Hepatocyte (in vitro differentiated cells): ENCODE measurements at regions not wholly inside any gene's neighbourhood (a gene's known extent, or its start where the extent isn't known, plus 50 kb on each side); places are given as distances from the start of the nearest gene placed in this dataset.

ENCODE experiments used
- DNase-seq: peaks from one replicate; pipeline ENCODE4 v3.0.0-alpha.2; 2016; ENCODE audit warnings: low spot score
- H2AFZ ChIP-seq: fragments of 200-600 bp; sonication (generic); 2 replicates; pipeline ENCODE4 v1.6.0; 2016; ENCODE audit warnings: antibody characterized with exemption, mild to moderate bottlenecking
- H3K27ac ChIP-seq: fragments of 200-600 bp; sonication (generic); 2 replicates; pipeline ENCODE4 v1.5.1; 2016; ENCODE audit warnings: mild to moderate bottlenecking
- H3K27me3 ChIP-seq: fragments of 200-600 bp; sonication (generic); 2 replicates; pipeline ENCODE4 v1.6.1; 2016
- H3K36me3 ChIP-seq: fragments of 200-600 bp; sonication (generic); replicated peaks from 2 replicates; pipeline ENCODE4 v1.5.1; 2016; ENCODE audit warnings: low read depth; ENCODE audit not compliant: insufficient read depth
- H3K4me1 ChIP-seq: fragments of 200-600 bp; sonication (generic); 2 replicates; pipeline ENCODE4 v1.5.1; 2016; ENCODE audit warnings: mild to moderate bottlenecking, moderate library complexity; ENCODE audit not compliant: insufficient read depth
- H3K4me2 ChIP-seq: fragments of 200-600 bp; sonication (generic); 2 replicates; pipeline ENCODE4 v1.6.0; 2016
- H3K4me3 ChIP-seq: fragments of 200-600 bp; sonication (generic); 2 replicates; pipeline ENCODE4 v1.5.1; 2016; ENCODE audit warnings: mild to moderate bottlenecking
- H3K79me2 ChIP-seq: fragments of 200-600 bp; sonication (generic); 2 replicates; pipeline ENCODE4 v1.6.0; 2017; ENCODE audit warnings: mild to moderate bottlenecking
- H3K9me2 ChIP-seq: fragments of 200-600 bp; sonication (generic); replicated peaks from 2 replicates; pipeline ENCODE4 v1.6.0; 2017; ENCODE audit warnings: mild to moderate bottlenecking; ENCODE audit not compliant: insufficient read depth
- H3K9me3 ChIP-seq: fragments of 200-600 bp; sonication (generic); 2 replicates; pipeline ENCODE4 v1.5.1; 2016; ENCODE audit warnings: low read depth, mild to moderate bottlenecking
- H4K20me1 ChIP-seq: fragments of 200-600 bp; sonication (generic); 2 replicates; pipeline ENCODE4 v1.6.0; 2016; ENCODE audit warnings: mild to moderate bottlenecking; ENCODE audit not compliant: insufficient read depth, poor library complexity, severe bottlenecking
- EZH2 ChIP-seq: fragments of 200-600 bp; sonication (generic); IDR thresholded peaks from 2 replicates; pipeline ENCODE4 v1.6.1; 2016; ENCODE audit warnings: antibody characterized with exemption, mild to moderate bottlenecking, borderline replicate concordance
- EZH2phosphoT487 ChIP-seq: fragments of 200-600 bp; sonication (generic); IDR thresholded peaks from one replicate; pipeline ENCODE4 v1.6.1; 2018; ENCODE audit warnings: antibody characterized with exemption, mild to moderate bottlenecking, low read depth, moderate library complexity; ENCODE audit not compliant: unreplicated experiment, severe bottlenecking
- WGBS: methylation state at CpG from one replicate; pipeline ENCODE4 v1.1.6; 2016; ENCODE audit warnings: low lambda C conversion rate; ENCODE audit errors: missing lambda C conversion rate; 5-methylcytosine and 5-hydroxymethylcytosine counted together
- TF ChIP-seq, protein P1 (sequence below): fragments of 200-600 bp; sonication (generic); IDR thresholded peaks from 2 replicates; pipeline ENCODE4 v1.5.1; 2016; ENCODE audit warnings: antibody characterized with exemption, mild to moderate bottlenecking; ENCODE audit not compliant: poor library complexity

DNA sequence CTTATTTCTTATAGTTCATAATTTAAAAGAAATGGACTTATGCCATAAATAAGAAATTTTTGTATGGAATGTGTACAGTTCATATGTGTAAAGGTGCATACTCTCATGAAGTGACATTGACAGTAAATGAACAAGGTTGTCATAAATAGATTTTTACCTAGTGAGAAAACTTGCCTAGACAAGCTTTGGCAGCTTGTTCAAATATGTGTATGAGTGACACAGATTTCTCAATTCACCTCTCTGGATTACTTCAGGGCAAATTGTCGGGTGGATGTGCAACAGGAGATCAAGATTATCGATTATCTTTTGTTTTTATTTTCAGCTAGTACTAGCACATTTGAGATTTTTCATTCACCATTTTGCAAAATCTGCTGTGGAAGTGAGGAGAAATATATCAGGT is 758.1 kb upstream of the ACVR2A start:
- no peak for TF ChIP-seq EZH2phosphoT487
- TF ChIP-seq, protein P1, sequence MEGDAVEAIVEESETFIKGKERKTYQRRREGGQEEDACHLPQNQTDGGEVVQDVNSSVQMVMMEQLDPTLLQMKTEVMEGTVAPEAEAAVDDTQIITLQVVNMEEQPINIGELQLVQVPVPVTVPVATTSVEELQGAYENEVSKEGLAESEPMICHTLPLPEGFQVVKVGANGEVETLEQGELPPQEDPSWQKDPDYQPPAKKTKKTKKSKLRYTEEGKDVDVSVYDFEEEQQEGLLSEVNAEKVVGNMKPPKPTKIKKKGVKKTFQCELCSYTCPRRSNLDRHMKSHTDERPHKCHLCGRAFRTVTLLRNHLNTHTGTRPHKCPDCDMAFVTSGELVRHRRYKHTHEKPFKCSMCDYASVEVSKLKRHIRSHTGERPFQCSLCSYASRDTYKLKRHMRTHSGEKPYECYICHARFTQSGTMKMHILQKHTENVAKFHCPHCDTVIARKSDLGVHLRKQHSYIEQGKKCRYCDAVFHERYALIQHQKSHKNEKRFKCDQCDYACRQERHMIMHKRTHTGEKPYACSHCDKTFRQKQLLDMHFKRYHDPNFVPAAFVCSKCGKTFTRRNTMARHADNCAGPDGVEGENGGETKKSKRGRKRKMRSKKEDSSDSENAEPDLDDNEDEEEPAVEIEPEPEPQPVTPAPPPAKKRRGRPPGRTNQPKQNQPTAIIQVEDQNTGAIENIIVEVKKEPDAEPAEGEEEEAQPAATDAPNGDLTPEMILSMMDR: no peak
- no peak for TF ChIP-seq EZH2
- no peak overlapping the region for H3K4me2 ChIP-seq
- no peak overlapping the region for H3K4me3 ChIP-seq
- H3K27ac ChIP-seq: no peak overlapping the region
- H2AFZ ChIP-seq: no peak overlapping the region
- no peaks in the 10 kb centered on the region for H3K4me1 ChIP-seq
- no peaks in the 10 kb centered on the region for H3K9me3 ChIP-seq
- H3K27me3 ChIP-seq: no peaks in the 10 kb centered on the region
- no peaks in the 10 kb centered on the region for H3K9me2 ChIP-seq
- no peaks in the 10 kb centered on the region for H3K36me3 ChIP-seq
- H4K20me1 ChIP-seq: no peaks in the 10 kb centered on the region
- no peaks in the 10 kb centered on the region for H3K79me2 ChIP-seq
- no peak for DNase-seq
- 72% methylated on average over 2 of the region's 2 CpGs for WGBS

DNA sequence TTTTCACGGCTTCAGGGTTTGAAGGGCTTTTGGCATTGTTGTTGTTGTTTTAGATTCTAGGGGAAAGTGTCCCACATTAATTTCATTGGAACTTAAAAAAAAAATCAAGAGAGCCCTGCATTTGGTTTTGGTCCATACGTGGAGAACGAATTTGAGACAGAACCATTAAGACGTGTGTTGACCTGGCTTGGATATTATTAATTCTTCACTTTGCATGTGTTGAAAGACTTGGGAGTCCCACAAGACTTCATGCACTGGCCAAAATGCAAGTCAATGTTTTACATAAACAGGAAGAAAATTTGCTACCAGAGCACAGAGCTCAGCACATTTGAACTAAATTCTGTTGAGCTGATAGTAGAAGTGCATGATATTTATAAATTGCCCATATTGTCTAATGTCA is 761.2 kb upstream of the ACVR2A start:
- TF ChIP-seq EZH2 (no peak), EZH2phosphoT487 (no peak)
- TF ChIP-seq, protein P1: no peak
- H3K4me2 ChIP-seq: no peak overlapping the region
- H3K4me3 ChIP-seq: no peak overlapping the region
- no peaks in the 10 kb centered on the region for H4K20me1 ChIP-seq
- no peaks in the 10 kb centered on the region for H3K9me2 ChIP-seq
- no peak for DNase-seq
- over 99% methylated on average over 4 of the region's 4 CpGs for WGBS
- H3K27me3 ChIP-seq: no peaks in the 10 kb centered on the region
- no peaks in the 10 kb centered on the region for H3K36me3 ChIP-seq
- no peak overlapping the region for H3K27ac ChIP-seq
- no peaks in the 10 kb centered on the region for H3K9me3 ChIP-seq
- H2AFZ ChIP-seq: no peak overlapping the region
- H3K4me1 ChIP-seq: no peaks in the 10 kb centered on the region
- no peaks in the 10 kb centered on the region for H3K79me2 ChIP-seq

GRCh38 chr2:147082850-147083522 is 761.8 kb upstream of the ACVR2A start:
- WGBS: 65% methylated on average over 3 of the region's 3 CpGs
- no peak for TF ChIP-seq EZH2phosphoT487
- TF ChIP-seq, protein P1: peak; percentile 84
- peak; percentile 67 for DNase-seq
- Histone ChIP-seq H2AFZ (no peak overlapping the region), H3K79me2 (no peaks in the 10 kb centered on the region), H3K9me3 (no peaks in the 10 kb centered on the region), H4K20me1 (no peaks in the 10 kb centered on the region), H3K4me2 (no peak overlapping the region), H3K36me3 (no peaks in the 10 kb centered on the region), H3K27ac (no peak overlapping the region), H3K4me1 (no peaks in the 10 kb centered on the region), H3K9me2 (no peaks in the 10 kb centered on the region), H3K4me3 (no peak overlapping the region), H3K27me3 (no peaks in the 10 kb centered on the region)
